NCI-H2196 (cell line): ENCODE measurements at regions not wholly inside any gene's neighbourhood (a gene's known extent, or its start where the extent isn't known, plus 50 kb on each side); places are given as distances from the start of the nearest gene placed in this dataset.

Source experiments
- DNase-seq: peaks from one replicate; lab custom pipeline; 2025; ENCODE audit not compliant: unreplicated experiment; lab: John Stamatoyannopoulos, UW

DNA sequence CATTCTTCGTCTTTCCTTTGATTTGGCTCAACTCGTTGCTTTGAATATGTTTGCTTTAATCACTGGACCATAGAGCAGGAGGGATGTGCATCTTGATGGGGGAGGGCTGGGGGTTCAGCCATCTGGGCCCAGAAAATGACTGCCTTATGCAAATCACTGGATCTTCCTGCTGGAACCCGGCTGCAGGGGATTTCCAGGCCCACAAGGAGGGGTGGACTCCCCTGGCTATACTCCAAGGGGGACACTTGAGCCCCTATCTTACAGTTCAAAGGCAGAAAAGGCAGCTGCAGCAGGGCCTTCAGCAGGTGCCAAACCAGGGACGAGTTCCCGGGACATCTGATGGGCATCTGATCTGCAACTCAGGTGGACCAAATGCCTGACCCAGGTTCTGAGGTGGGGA, 122.5 kb downstream of the DICER1 start:
- peak; percentile 6 for DNase-seq

GRCh38 chr14:95033682-95034632, 123.4 kb downstream of the DICER1 start:
- DNase-seq, result no peak

DNA sequence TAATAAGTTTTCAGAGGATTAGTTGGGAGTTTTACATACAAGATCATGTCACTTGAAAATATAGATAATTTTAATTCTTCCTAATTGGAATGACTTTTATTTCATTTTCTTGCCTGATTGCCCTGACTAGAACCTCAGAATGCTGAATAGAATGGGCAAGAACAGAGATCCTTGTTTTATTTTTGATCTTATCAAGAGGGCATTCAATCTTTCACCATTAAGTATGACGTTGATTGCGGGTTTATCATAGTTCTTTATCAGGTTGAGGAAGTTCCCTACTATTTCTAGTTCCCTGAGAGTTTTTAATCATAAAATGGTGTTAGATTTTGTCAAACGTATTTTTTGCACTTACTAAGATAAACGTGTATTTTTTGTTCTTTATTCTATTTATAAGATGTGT, 124.3 kb downstream of the DICER1 start:
- DNase-seq, result no peak

DNA sequence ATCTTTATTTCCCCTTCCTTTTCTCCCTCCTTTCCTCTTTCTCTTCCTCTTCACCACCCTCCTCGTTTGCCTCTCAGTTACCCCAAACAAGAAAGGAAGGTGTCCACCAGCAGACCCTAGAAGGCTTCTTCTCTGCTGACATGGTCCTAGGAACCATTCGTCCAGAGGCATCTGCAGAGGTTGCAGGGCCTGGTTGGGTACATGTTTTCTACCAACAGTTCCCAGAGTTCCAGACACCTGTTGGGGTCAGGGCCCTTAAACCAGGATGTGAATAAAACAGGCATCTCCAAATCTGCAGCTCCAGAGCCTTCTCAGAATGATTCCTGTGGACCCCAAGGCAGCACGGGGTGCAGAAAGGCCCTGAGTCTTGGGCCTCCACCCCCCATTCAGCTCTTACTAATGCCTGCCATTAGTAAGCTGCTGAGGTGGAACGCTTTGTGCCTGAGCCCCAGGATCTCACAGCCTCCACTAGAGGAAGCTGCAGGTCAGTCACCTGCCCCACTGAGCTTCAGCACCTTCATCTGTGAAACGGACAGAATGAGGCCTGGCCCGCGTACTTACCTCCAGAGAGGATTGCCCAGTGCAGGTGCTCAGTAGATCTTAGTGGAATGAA, 130.4 kb downstream of the DICER1 start:
- DNase-seq, result no peak

DNA sequence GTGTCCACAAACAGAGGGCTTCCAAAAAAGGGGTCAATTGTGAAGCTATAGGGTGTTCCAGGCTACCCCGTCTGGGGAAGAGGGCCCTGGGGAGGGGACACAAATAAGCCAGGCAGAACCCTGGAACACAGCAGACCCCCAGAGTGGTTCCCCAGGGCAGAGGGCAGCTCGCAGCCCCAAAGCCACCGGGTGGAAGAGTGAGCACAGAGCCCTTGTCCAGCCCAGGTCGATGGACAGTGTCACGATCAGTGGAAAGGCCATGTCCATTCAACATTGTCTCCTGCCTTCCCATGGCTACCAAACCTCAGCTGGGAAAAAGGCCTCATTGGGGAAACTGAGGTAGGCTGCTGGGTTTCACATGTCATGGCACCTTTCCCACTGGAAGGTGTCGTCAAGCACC, 131.4 kb downstream of the DICER1 start:
- no peak for DNase-seq

GRCh38 chr14:95025218-95025617, 132.1 kb downstream of the DICER1 start:
- DNase-seq, result no peak

DNA sequence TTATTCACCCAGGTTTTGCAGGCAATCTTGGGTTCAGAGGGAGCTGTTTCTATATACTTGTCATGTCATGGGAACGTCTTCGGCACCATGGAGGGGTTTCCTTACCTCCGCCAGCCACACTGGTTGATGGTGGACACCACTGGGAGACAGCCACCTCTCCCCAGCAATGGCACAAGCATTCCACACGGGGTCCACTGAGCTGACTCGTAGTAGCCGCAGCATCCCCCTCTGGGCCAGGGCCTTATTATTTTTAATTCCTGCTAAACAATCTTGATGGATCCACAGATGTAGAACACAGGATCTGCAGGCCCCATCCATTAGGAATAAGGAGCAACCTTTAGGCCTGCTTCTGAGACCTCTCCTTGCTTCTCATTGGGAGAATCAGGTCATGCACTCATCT, 132.9 kb downstream of the DICER1 start:
- no peak for DNase-seq

DNA sequence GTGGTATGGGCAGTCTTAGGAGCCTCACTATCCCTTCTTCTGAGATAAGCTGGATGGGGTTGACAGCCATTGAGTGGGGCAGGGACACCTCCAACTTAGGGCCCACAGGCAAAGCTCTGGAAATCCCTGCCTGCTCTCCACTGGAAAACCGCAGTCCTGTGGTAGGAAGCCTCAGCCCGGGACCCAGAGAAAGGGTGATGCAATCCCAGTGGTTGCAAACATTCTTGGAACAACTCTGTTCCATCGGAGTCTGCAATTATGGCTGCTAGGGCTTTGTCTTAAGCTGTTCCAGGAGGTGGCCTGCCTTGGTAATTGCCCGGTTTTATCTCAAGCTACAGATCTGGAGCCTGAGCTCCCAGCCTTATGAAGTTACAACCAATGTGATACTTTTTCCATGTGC, 133.4 kb downstream of the DICER1 start:
- DNase-seq, result no peak

GRCh38 chr14:95023115-95023514, 134.2 kb downstream of the DICER1 start:
- no peak for DNase-seq

DNA sequence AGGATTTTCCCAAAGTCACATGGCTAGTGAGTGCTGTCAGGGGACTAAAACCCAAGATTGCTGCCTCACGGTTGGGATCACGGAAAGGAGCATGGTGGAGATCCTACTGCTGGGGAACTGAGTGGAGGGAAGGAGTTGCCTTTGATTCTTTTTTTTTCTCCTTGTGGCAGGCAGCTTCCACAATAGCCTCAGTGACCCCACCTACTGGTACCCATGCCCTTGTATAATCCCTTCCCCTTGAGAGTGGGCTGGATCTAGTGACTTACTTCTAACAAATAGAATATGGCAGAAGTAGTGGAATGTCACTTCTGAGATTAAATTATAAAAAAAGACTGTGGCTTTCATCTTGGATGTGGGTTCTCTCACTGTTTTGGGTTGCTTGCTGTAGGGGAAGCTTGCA, 135.7 kb downstream of the DICER1 start:
- no peak for DNase-seq

- no peak for DNase-seq
Measured at GRCh38 chr14:95018821-95019220, 138.5 kb downstream of the DICER1 start.

GRCh38 chr14:95015046-95015445, 142.3 kb downstream of the DICER1 start:
- no peak for DNase-seq

- no peak for DNase-seq
Measured at GRCh38 chr14:95014036-95014435, 143.3 kb downstream of the DICER1 start.

- no peak for DNase-seq
Measured at GRCh38 chr14:95011445-95012006, 145.8 kb downstream of the DICER1 start.

- no peak for DNase-seq
Measured at GRCh38 chr14:95008445-95009217, 148.7 kb downstream of the DICER1 start.

- no peak for DNase-seq
Measured at GRCh38 chr14:95007921-95008320, 149.4 kb downstream of the DICER1 start.

DNA sequence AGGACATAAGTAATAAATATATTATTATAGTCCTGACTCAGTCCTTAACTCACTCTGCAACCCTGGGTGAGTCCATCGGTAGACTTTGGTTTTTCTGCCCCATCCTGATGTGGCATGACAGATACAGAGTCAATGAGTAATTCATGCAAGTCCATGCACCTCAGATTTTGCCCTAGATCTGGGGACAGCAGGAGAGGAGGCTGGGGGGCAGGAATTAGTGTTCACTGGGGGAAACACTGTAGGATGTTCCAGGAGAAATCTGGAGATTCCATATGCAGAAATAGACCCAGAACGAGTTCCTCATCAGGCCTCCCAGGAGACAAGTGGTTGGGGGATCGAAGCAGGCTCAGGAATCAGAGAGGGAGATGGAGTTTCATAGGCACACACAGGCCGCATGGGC, 150.8 kb downstream of the DICER1 start:
- DNase-seq, result no peak

DNA sequence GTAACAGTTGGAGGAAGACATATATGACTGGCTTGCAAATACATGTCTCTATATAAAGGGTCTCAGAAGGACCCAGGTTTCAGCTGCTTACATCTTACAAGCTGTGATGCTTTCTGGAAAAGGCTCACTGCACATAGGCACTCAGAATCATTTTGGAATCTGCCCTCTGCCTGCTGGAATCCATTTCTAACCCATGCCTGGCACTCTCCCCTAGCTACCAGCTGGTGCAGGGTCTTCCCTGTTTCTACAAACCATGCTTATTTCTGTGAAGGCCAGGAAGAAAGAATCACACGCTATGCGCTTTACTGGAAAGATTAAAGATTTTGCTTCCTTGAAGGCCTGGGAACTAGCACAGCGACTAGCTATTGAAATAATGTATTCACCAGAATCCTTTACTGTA, 151.3 kb downstream of the DICER1 start:
- no peak for DNase-seq

- no peak for DNase-seq
Measured at GRCh38 chr14:95003099-95003960, 154.0 kb downstream of the DICER1 start.

DNA sequence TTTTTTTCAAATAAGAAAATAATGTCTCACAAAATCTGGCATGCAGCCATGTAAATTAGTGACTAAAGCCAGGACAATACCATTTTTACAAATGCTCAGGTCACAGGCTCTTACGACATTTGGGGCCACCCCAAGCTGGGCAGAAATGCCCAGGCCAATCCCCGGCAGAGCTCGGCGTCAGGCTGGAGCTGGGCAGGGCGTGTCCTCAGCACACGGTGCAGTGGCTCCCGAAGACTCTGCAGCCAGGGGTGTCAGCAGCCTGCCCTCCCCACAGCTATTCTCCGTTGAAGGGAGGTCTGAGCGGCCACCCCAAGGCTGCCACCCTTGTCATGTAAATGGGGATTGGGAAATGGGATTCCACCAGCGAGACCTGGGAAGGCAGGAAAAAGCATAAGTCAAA, 158.6 kb downstream of the DICER1 start:
- no peak for DNase-seq
